NCI-H82 treated with DMSO at 0.1 percent for 48 hours (cell line): ENCODE measurements at regions not wholly inside any gene's neighbourhood (a gene's known extent, or its start where the extent isn't known, plus 50 kb on each side); places are given as distances from the start of the nearest gene placed in this dataset.

Source experiments
- DNase-seq: peaks from one replicate; lab custom pipeline; 2025; ENCODE audit not compliant: unreplicated experiment; lab: John Stamatoyannopoulos, UW

- DNase-seq = no peak
Measured at GRCh38 chr4:132245319-132245718, 903.8 kb upstream of the PCDH10 start.

- no peak for DNase-seq
Measured at GRCh38 chr4:132264176-132264575, 884.9 kb upstream of the PCDH10 start.

- DNase-seq = no peak
Measured at GRCh38 chr4:132266374-132266773, 882.7 kb upstream of the PCDH10 start.

- no peak for DNase-seq
Measured at GRCh38 chr4:132267321-132267720, 881.8 kb upstream of the PCDH10 start.

GRCh38 chr4:132269303-132269990 lies 879.6 kb upstream of the PCDH10 start:
- DNase-seq = no peak

GRCh38 chr4:132275583-132276121 lies 873.4 kb upstream of the PCDH10 start:
- no peak for DNase-seq

GRCh38 chr4:132276185-132276584 lies 872.9 kb upstream of the PCDH10 start:
- no peak for DNase-seq

- DNase-seq = no peak
Measured at GRCh38 chr4:132276989-132277388, 872.1 kb upstream of the PCDH10 start.

GRCh38 chr4:132281733-132282132 lies 867.4 kb upstream of the PCDH10 start:
- DNase-seq = no peak

GRCh38 chr4:132284910-132285426 lies 864.1 kb upstream of the PCDH10 start:
- no peak for DNase-seq

GRCh38 chr4:132297346-132297745 lies 851.7 kb upstream of the PCDH10 start:
- DNase-seq = no peak

- DNase-seq = no peak
Measured at GRCh38 chr4:132299841-132300240, 849.3 kb upstream of the PCDH10 start.

GRCh38 chr4:132312521-132312920 lies 836.6 kb upstream of the PCDH10 start:
- no peak for DNase-seq

GRCh38 chr4:132313852-132314251 lies 835.2 kb upstream of the PCDH10 start:
- DNase-seq = no peak

- DNase-seq = no peak
Measured at GRCh38 chr4:132316738-132317137, 832.4 kb upstream of the PCDH10 start.

GRCh38 chr4:132317923-132318322 lies 831.2 kb upstream of the PCDH10 start:
- DNase-seq = no peak

- no peak for DNase-seq
Measured at GRCh38 chr4:132328761-132329160, 820.3 kb upstream of the PCDH10 start.

GRCh38 chr4:132330994-132331393 lies 818.1 kb upstream of the PCDH10 start:
- no peak for DNase-seq

- DNase-seq = no peak
Measured at GRCh38 chr4:132332932-132333723, 816.0 kb upstream of the PCDH10 start.

GRCh38 chr4:132333724-132334047 lies 815.4 kb upstream of the PCDH10 start:
- no peak for DNase-seq

GRCh38 chr4:132334081-132334480 lies 815.0 kb upstream of the PCDH10 start:
- no peak for DNase-seq
